ENCODE measurements at regions not wholly inside any gene's neighbourhood (a gene's known extent, or its start where the extent isn't known, plus 50 kb on each side); places are given as distances from the start of the nearest gene placed in this dataset.

GRCh38 chr10:59589796-59590195 is 119.9 kb downstream of the SLC16A9 start:
- TF ChIP-seq CTCF (IDR thresholded peaks at IDR 0.05; ENCODE audit: low read length) (no peak), EZH2 (IDR thresholded peaks at IDR 0.05; ENCODE audit: borderline replicate concordance, low read length) (no peak)

Data from OCI-LY1 (cell line).